SK-N-MC (cell line): ENCODE measurements at regions not wholly inside any gene's neighbourhood (a gene's known extent, or its start where the extent isn't known, plus 50 kb on each side); places are given as distances from the start of the nearest gene placed in this dataset.

Experiments
- DNase-seq: peaks from one replicate; pipeline ENCODE4 v3.0.0-alpha.2; 2011; ENCODE audit warnings: low read depth, low spot score
- H3K27ac ChIP-seq: fragments of 200-600 bp; sonication (generic); 2 replicates; pipeline ENCODE4 v1.5.1; 2016; ENCODE audit warnings: mixed run types
- H3K36me3 ChIP-seq: fragments of 200-600 bp; sonication (generic); 2 replicates; pipeline ENCODE4 v1.6.1; 2017; ENCODE audit warnings: antibody characterized with exemption, low read length, mixed read lengths; ENCODE audit not compliant: insufficient read depth
- H3K4me3 ChIP-seq: fragments of 200-600 bp; sonication (generic); 2 replicates; pipeline ENCODE4 v1.5.1; 2016
- H3K9ac ChIP-seq: fragments of 200-600 bp; sonication (generic); 2 replicates; pipeline ENCODE4 v1.8.0; 2017; ENCODE audit warnings: mixed run types, mixed read lengths; ENCODE audit not compliant: insufficient read length
- H3K9me3 ChIP-seq: fragments of 200-600 bp; sonication (generic); 2 replicates; pipeline ENCODE4 v1.6.1; 2017; ENCODE audit warnings: low read depth, mild to moderate bottlenecking, antibody characterized with exemption, low read length, moderate library complexity, mixed read lengths
- EZH2 ChIP-seq: fragments of 200-600 bp; sonication (generic); IDR thresholded peaks from one replicate; pipeline ENCODE4 v1.6.1; 2017; ENCODE audit warnings: antibody characterized with exemption
- FOXP2 ChIP-seq: optimal IDR thresholded peaks from 2 replicates; pipeline ENCODE3; 2011; ENCODE audit warnings: mild to moderate bottlenecking, moderate library complexity; ENCODE audit not compliant: insufficient read depth; ENCODE audit errors: extremely low read length, control extremely low read depth
- POLR2AphosphoS5 ChIP-seq: IDR thresholded peaks from 2 replicates; pipeline ENCODE4 v1.6.1; 2012; ENCODE audit warnings: mild to moderate bottlenecking, low read depth, low read length, borderline replicate concordance

- no peak overlapping the region for H3K4me3 ChIP-seq
- no peak for DNase-seq
- H3K9ac ChIP-seq, result no peak overlapping the region
Measured at GRCh38 chr7:17599733-17600339, 301.4 kb downstream of the AHR start.

GRCh38 chr7:17600340-17600752, 301.9 kb downstream of the AHR start:
- H3K36me3 ChIP-seq, result no peaks in the 10 kb centered on the region

More at GRCh38 chr7:17599733-17600339, 301.4 kb downstream of the AHR start:
- TF ChIP-seq FOXP2 (no peak), POLR2AphosphoS5 (no peak)
- H3K36me3 ChIP-seq, result no peaks in the 10 kb centered on the region
- no peak overlapping the region for H3K27ac ChIP-seq
- H3K9me3 ChIP-seq, result no peaks in the 10 kb centered on the region

DNA sequence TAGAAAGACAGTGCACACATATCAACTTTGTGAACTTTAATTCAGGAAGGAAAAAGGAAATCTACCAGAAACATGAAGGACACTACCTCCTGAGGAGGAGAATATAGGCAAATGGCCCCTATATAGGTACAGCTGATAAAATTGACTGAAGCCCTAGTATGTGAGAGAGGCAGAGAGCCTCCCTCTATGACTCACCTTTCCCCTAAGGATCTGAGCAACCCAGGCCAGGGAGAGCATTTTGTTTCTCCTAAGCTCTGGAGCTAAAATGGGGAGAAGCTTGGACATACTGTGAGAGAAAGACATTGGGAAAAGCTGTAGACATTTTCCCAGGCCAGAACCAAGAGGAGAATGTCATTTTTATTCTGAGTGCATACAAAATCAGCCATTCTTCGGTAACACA, 303.5 kb downstream of the AHR start:
- no peak overlapping the region for H3K4me3 ChIP-seq
- DNase-seq, result no peak
- no peak overlapping the region for H3K9ac ChIP-seq
- H3K9me3 ChIP-seq, result no peaks in the 10 kb centered on the region
- no peaks in the 10 kb centered on the region for H3K36me3 ChIP-seq
- TF ChIP-seq FOXP2 (no peak), POLR2AphosphoS5 (no peak), EZH2 (no peak)
- H3K27ac ChIP-seq, result no peak overlapping the region

More at GRCh38 chr7:17600340-17600752, 301.9 kb downstream of the AHR start:
- Histone ChIP-seq H3K27ac (no peak overlapping the region), H3K9me3 (no peaks in the 10 kb centered on the region), H3K4me3 (no peak overlapping the region), H3K9ac (no peak overlapping the region)
- no peak for DNase-seq
- TF ChIP-seq FOXP2 (no peak), EZH2 (no peak), POLR2AphosphoS5 (no peak)

DNA sequence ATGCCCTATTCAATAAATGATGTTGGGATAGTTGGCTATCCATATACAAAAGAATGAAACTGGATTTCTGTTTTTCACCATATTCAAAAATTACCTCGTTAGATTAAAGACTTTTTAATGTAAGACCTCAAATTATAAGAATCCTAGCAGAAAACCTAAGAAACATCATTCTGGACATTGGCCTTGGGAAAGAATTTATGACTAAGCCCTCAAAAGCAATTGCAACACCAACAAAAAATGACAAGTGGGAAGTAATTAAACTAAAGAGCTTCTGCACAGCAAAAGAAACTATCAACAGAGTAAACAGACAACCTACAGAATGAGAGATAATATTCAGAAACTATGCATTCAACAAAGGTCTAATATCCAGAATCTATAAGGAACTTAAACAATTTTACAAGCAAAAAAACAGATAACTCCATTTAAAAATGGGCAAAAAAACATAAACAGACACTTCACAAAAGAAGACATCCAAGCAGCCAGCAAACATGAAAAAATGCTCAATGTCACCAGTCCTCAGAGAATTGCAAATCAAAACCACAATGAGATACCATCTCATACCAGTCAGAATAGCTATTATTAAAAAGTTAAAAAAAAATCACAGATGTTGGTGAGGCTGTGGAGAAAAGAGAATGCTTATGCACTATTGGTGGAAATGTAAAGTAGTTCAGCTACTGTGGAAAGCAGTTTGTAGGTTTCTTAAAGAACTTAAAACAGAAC, 309.8 kb downstream of the AHR start:
- H3K27ac ChIP-seq, result no peak overlapping the region
- no peak overlapping the region for H3K4me3 ChIP-seq
- no peak for TF ChIP-seq FOXP2
- no peak for TF ChIP-seq EZH2
- TF ChIP-seq POLR2AphosphoS5, result no peak
- no peaks in the 10 kb centered on the region for H3K36me3 ChIP-seq
- H3K9me3 ChIP-seq, result no peaks in the 10 kb centered on the region
- no peak overlapping the region for H3K9ac ChIP-seq
- DNase-seq, result no peak

DNA sequence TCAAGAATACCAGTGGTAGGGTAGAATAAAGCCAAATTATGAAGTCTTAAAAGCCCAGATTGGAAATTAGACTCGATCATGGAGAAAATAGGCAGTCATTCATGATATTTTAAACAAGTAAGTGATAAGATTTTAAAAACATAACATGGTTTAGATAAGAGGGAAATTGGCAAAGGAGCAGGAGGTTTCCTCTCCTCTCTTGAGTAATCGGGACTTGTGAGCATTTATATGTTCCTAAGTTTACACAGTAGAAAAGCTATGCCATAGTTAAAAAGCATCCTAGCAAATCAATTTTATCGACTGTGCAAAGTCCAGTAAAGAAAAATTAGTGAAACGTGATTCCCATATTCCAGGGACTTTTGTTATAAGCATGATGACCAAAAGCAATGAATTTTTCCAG, 313.2 kb downstream of the AHR start:
- DNase-seq, result no peak
- no peak overlapping the region for H3K27ac ChIP-seq
- no peaks in the 10 kb centered on the region; the same call in 1 of the 2 replicates for H3K9me3 ChIP-seq
- H3K4me3 ChIP-seq, result no peak overlapping the region
- H3K9ac ChIP-seq, result no peak overlapping the region
- no peaks in the 10 kb centered on the region for H3K36me3 ChIP-seq
- TF ChIP-seq EZH2 (no peak), FOXP2 (no peak), POLR2AphosphoS5 (no peak)

- no peak for TF ChIP-seq FOXP2
- TF ChIP-seq POLR2AphosphoS5, result no peak
- no peak for TF ChIP-seq EZH2
- DNase-seq, result no peak
- no peaks in the 10 kb centered on the region; the same call in 1 of the 2 replicates for H3K9me3 ChIP-seq
- H3K27ac ChIP-seq, result no peak overlapping the region
- no peak overlapping the region for H3K4me3 ChIP-seq
- H3K36me3 ChIP-seq, result no peaks in the 10 kb centered on the region
- H3K9ac ChIP-seq, result no peak overlapping the region
Measured at GRCh38 chr7:17613338-17614041, 315.0 kb downstream of the AHR start.

DNA sequence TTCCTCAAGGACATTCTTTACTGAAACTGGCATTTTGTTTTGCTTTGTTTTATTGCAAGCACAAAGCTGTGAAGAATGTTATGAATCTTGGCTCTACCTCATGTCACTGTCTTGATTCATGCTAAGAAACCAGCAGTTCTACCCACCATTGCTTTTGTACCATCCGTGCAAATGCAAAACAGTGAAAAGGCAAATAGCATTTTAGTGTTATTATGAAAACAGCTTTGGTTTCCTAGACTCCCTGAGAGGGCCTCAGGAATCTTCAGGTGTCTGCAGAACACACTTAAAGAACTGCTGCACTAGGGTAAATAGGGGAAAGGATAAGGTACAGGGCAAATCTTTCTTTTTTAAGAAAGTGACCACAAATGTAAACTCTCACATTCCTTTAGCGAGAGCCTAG, 318.9 kb downstream of the AHR start:
- H3K9ac ChIP-seq, result no peak overlapping the region
- H3K4me3 ChIP-seq, result no peak overlapping the region
- H3K36me3 ChIP-seq, result no peaks in the 10 kb centered on the region
- H3K9me3 ChIP-seq, result no peaks in the 10 kb centered on the region; the same call in 1 of the 2 replicates
- no peak for DNase-seq
- H3K27ac ChIP-seq, result no peak overlapping the region
- TF ChIP-seq EZH2 (no peak), POLR2AphosphoS5 (no peak), FOXP2 (no peak)

DNA sequence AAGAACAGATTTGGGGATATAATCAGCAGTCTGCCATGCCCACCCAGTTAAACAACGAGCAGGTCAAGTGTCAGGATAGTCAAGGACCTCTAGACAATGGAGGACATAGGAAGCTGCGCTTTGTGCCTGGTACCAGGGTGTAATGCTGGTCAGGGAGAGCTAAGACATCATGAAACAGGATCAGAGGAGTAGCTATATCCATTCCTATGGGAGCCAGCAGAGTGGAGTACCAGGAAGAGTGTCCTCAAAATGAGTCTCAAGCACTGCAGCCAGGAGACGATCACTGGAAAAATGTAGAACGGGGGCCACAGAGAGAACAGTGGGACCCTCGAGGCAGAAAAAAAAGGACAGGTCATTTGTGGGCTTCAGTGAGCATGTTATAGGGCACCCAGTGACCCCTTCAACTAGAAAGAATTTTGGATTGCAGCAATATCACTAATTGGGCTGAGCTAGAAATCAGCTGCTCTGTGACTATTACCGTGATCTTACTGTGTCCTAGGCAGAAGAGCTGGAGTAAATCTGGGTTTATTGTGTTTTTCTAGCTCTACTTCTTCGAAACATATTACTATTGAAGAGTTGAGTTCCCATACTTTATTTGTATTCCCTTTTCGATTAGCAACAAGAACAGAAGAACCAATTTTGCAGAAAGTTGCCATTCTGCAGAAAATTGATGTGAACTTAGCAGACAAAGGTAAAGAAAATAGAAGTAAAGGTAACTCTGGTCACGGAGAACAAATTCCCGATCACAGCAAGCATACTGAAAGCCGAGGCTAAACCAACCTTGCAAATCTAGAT, 319.6 kb downstream of the AHR start:
- no peaks in the 10 kb centered on the region for H3K36me3 ChIP-seq
- no peak overlapping the region for H3K4me3 ChIP-seq
- H3K9me3 ChIP-seq, result no peaks in the 10 kb centered on the region; the same call in 1 of the 2 replicates
- TF ChIP-seq EZH2 (no peak), FOXP2 (no peak), POLR2AphosphoS5 (no peak)
- H3K9ac ChIP-seq, result no peak overlapping the region
- no peak overlapping the region for H3K27ac ChIP-seq
- DNase-seq, result no peak
